ENCODE measurements at regions not wholly inside any gene's neighbourhood (a gene's known extent, or its start where the extent isn't known, plus 50 kb on each side); places are given as distances from the start of the nearest gene placed in this dataset.
"Not testable (repeated sequence)": the region's sequence is repeated elsewhere in the genome, so short reads cannot be mapped to it uniquely, and the experiment has no call there.

DNA sequence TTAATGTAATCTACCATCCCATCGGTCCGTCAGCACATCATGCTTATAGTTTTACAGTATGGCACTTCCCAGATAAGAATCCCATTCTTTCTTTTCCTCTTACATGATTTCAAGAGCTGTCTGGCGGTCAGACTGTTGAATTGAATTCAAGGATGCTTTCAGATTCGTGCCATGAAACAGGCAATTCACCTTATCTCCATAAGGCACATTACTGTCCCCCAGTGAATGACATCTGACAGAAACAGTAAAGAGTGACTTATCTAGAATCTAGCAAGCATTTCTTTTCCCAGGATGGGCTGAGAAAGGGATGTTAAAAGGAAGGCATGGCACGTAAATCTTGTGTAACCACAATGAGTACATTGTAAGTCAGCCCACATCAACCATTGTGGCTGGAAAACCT lies 61.1 kb upstream of the SEM1 start:
- DNase-seq: no peak

DNA sequence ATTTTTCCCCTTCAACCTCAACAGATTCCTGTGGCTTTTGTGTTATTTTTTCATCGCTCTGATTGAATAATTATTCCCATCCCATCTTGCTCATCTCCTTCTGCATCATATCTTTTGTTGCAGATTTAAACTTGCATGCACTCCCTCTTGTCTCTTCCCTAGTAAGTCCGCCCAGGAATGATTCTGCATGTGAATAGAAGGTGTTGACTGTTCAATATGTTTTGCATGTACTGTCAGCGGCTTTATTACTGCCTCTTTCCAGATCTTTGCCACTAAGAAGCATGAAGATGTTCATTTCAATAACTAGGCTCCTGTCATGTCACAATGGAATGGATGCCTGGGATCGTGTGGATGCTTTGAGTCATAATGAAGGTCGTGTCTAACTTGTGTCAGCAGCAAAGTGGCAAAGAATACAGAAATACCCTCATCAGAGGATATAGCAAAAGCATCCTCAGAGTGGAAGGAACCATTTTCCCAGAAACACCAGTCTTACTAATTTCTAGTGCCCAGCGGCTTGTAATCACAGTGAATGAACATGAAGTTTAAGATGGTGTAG lies 62.6 kb upstream of the SEM1 start:
- DNase-seq: no peak

DNA sequence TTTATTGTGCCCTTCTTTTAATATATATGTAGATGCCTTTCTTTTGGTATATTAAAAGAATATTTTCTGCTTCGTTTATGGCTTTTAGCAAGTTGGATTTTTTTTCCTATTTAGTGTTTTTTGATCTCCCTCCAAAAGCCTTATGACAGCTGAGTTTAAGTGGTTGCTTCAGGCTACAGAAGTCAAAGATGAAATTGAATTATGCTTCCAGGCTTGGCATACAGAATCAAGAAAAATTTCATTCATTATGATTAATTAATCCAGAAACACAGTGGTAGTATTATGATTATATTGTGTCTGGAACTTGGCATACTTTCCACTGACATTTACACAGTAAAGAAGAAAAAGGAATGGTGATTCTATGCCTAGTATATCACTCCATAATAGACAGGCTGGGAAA lies 63.8 kb upstream of the SEM1 start:
- DNase-seq: no peak

DNA sequence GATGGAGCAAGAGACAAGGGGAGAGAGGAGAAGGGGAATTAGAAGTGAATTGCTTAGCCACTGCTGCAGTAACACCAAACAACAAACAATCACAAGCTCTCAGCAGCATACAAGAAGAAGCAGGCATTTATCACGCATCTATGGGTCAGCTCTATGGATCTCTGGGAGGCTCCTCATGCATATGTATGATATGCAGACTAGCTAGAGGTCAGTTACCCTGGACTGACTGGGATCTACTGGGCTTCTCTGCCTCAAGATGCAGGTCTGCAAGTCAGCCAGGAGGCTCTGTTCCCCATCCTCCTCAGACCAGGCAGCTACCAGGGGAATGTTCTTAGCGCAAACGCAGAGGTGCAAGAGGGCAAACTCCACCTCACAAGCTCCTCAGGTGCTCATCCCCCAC lies 64.7 kb upstream of the SEM1 start:
- DNase-seq: no peak

DNA sequence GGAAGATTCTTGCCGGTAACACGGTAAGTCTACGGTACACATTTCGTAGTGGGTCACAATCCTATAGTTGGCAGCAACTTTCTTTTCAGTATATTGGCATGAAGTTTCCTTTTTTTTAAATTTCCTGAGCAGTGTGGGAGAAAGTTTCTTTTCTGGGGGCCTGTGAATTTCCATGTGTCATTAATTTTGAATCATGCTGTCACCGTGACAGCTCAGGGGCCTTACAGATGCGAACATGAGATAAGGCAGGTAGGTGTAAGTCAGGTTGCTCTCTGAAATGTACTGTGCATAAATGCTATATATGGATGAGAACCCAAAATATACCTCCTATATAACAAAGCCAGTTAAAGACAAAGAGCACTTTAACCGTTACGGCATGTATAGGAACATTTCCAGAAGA lies 65.4 kb upstream of the SEM1 start:
- no peak for DNase-seq

DNA sequence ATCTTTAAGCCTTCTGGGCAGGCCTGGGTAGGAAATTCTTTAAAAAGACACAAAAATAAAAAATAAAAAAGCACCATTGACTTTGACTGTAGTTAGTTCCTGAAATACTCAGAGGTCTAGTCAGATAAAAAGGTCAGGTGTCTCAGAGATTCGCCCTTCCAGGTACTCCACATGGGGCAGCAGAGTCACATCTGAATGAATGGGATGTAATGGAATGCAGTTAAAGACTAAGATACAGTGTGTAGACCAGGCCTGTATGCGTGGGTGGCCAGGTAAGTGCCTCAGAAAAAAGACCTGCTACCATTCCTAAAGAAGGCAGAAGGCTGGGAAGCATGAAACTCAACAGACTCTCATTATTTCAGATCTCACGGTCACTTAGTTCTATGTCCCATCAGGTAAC lies 68.6 kb upstream of the SEM1 start:
- no peak for DNase-seq

DNA sequence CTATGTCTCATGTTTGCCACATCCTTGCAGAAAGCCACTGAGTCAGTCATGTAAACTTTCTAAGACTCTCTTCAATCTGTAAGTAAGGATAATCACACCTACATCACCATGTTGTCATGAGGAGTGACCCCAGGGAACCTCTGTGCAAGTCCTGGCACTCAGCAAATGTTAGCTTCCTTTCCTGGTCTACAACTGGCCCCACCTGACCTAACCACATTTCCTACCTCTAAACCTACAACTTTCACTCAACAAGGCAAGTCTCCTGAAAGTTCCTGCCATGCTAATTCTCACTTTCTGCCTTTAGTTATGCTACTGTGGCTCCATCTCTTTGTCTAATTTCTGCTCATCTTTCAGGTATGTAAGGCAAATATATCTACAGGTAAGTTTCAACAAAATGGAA lies 72.3 kb upstream of the SEM1 start:
- DNase-seq: no peak

DNA sequence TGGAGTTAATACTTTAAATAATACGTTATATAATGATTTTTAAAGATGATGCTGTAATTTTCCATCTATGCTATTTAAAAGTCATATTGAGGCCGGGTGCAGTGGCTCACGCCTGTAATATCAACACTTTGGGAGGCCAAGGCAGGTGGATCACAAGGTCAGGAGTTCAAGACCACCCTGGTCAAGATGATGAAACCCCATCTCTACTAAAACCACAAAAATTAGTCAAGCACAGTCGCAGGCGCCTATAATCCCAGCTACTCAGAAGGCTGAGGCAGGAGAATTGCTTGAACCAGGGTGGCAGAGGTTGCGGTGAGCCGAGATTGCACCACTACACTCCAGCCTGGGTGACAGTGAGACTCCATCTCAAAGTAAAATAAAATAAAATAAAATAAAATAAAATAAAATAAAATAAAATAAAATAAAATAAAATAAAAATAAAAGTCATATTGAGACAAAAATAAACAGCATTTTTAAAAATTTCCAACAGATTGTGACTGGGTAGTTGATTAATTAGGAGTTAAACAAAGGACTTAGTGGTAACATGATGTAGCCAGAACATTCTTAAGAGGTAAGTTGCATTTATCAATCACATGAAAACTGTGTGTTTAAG lies 73.1 kb upstream of the SEM1 start:
- not testable (repeated sequence) for DNase-seq

DNA sequence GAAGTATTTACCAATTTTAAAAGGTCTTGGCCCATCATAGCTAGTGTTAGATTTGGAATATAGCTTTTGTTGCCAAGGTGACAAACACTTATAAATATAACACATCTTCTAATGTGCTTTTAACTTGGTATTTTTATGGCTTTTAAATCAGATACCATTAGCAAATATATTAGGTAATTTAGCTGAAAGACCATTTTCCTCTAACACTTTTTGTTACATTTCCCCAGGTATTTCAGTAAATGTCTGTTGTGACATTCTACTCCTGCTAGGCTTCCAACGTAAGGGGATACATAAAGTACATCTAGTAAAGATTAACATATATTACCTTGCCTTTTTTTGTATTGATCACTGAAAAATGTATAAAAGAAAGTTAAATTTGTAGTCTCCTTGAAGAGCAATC lies 75.0 kb upstream of the SEM1 start:
- no peak for DNase-seq

DNA sequence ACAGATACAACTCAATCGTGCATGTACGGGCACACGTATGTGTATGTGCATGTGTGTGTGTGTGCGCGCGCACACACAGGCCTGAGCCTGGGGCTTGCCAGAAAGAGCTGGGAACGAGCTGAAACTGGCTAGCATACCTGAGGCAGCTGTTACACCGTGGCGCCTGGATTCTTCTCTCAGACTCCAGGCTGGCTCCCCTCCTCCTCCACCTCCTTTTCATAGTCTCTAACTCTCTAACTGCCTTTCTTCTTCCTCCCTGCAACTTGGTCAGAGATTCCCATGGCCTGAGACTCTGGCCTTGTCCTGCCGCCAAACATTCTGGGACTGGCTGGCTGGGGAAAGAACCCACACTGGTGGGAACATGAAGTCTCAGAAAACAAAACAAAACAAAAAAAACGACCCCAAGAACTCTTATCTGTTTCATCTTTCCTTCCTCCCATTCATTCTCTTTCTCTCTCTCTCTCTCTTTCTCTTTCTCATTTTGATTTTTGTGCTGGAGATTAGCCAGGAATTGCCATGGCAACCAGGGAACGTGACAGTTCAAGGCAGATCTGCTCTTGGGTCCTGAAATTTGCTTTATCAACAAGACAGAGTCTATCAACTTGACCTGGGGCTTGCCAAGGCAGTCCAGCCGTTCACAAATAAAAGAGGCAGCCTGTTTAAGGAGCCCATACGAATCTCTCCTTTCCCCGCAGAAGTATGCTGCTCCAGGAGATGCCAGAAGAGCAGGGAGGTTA lies 76.8 kb upstream of the SEM1 start:
- DNase-seq: no peak

DNA sequence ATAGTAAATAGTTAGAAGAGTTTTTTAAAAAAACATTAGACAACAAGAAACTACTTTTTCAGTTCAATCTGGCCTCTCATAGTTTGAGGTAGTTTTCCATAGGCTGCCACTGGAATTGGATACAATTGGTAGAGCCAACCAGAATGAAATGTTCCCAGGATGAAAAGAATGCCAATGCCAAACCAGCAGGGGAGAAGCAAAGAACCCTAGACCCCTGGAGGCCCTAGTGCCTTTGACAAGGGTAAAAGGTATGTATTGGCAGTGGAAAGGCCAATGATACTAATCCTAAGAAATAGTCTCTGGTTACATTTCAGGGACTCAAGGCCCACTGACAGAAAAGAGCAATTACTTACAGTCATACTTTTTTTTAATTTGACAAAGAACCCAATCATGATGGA lies 77.4 kb upstream of the SEM1 start:
- no peak for DNase-seq

DNA sequence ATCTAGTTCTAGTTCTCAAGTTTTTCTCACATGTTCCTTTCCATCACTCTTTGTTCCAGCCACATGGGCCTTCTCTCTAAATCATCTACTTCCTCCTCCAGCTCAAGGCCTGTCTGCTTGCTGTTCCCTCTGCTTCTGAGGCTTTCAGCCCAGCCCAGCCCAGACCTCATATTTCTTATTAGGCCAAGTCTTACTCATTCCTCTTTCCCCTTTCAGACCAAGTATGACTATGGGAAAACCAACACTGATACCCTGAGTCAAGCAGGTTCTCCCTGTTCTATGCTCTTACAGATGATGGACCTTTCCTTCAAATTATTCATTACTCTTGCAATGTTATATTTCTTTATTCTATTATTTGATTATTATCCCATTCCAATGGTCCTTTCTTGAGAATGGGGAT lies 80.3 kb upstream of the SEM1 start:
- DNase-seq: no peak

DNA sequence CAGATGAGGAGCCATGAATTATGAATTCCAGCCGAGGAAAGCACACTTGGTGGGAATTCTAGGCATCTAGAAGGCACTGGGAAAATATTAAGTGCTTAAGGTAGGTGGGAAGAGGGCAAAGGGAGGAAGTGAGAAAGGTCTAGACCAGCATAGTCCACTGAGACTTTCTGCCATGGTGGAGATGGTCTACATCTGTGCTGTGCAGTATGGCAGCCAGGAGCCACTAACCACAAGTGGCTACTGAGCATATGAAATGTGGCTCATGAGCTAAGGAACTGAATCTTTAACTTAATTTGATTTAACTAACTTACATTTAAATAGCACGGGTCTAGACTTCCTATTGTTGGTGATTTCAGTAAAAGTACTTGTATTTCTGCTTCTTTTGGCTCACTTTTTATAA lies 82.5 kb upstream of the SEM1 start:
- no peak for DNase-seq

DNA sequence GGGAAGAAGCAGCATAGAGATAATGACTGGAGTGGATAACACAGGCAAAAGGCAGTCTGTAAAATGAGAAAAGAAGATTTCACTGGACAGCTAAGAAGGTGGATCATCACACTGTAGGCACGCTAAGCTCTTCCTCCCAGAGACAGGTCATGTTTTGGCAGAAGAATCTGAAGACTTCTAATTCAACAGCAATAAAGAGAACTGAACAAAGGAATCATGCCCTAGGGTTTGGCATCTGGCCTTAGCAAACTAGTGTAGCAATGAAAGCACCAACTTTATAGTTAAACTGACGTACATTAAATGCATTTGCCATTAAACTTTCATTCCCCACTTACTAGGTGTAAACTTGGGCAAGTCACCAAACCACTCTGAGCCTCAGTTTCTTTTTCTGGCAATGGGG lies 84.4 kb upstream of the SEM1 start:
- DNase-seq: no peak

DNA sequence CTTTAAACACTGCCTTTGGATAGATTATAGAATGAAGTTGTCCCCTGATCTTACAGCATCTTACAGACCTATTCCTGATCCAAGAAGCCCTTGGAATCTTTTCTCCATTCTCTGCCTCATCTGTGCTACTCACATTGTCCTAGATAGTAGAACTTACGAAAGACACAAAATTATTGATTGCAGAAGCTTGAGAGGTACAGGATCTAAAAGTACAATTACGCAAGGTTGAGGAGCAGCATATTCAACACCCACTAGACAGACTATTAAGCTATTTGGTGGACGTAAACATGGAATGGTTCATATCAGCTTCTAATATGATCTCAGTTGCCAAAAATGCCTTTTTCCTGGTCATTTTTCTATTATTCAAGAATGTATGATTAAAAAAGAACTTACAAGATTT lies 90.5 kb upstream of the SEM1 start:
- DNase-seq: no peak

DNA sequence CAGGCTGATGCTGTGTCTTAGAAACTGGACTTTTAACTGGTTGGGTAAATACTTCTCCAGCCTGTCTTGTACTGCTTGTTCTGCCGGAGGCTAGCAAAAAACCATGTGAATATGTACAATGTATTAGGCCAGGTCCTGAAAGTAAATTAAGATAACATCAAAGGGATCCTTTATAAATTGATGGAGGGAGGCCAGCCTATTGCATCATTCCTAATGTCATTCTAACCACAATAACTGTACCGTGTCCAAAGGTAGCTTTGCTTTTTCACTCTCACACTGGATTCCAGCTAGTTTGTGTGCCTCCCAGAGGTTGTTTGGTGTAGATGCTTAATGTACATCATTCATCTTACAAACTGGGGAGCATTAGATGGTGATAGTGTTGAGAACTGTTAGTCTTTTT lies 91.2 kb upstream of the SEM1 start:
- DNase-seq: no peak

DNA sequence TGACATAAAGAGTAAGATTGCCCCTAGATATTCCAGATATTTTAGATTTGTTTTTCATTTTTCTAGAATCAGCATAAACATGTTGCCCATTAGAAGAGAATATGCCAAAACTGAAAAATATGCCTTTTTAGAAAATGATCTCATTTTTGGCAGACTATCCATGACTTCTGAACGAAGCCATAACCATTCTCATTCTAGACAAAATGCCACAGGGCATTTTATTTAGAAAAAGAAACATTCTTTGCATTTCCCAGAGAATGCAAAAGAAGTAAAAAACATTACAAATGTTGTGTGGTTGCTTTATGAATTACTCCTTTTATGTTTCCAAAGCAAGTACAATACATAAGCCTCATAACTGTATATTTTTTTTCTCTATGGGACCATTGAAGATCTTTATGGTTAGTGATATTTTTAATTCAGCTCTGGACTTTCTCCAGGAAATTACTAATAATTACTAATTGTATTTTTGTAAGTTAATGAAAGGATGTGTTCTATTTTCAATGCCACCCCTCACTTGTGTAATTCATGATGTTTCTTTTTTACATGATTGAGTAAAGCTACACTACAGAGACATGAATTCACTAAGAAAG lies 109.6 kb upstream of the SEM1 start:
- DNase-seq: no peak

DNA sequence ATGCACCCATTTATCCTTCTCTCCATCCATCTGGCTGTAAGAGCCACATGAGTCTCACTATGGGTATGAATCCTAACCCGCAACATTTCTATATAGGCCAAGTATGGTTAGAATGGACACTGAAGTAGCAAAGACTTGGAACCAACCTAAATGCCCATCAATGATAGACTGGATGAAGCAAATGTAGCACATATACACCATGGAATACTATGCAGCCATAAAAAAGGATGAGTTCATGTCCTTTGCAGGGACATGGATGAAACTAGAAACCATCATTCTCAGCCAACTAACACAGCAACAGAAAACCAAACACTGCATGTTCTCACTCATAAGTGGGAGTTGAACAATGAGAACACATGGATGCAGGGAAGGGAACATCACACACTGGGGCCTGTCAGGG lies 111.5 kb upstream of the SEM1 start:
- DNase-seq: not testable (repeated sequence)

DNA sequence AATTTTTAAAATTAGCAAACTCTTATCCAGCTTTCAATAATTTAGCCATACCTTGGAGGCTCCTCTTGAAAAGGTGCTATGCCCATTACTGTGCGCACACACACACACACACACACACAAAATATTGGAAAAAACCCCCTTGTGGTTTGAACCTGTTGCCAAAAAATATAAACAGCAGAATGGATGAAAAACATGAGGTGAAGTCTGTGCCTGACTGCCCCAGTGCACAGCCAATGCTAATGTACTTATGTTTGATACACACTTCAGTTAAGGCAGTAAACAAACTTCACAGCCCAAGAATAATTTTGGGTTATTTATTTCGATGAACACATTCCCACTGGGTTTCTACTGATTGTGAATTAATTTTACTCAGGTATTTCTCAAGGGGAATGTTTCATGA lies 113.2 kb upstream of the SEM1 start:
- DNase-seq: no peak

DNA sequence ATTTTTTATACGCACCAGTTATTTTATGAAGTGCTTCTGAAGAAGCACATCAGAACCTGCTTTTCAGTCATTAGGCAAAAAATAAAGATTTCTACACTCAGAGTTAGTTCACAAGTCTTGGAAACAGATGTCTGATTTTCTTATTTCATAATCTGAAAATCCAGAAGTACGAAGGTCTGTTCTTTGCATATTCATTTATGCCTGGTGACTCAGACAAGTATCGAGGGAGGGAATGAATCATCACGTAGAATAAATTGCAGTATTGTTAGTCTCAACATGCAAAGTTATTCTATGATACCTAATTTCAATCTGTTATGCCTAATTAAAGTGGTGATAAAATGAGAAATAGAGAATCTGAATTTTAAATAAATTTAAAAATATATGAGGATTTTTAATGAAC lies 113.6 kb upstream of the SEM1 start:
- DNase-seq: peak; percentile 7

DNA sequence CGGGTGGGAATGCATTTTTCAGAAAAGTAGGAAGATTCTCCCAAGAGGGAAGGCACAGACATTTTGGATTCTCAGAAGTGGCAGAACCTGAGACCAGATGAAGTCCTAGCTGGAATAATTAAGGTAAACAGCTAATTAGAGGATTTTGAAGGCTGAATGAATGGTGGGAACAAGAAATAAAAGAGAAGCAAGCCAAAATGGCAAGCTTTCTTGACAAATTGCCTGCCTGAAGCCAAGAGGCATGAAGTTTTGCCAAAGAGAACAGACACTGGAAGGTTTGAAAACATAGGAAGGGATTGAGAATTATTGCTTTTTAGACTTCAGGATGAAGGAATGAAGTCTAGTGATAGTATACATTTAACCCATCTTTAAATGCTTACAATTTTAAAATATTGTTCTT lies 115.0 kb upstream of the SEM1 start:
- no peak for DNase-seq

DNA sequence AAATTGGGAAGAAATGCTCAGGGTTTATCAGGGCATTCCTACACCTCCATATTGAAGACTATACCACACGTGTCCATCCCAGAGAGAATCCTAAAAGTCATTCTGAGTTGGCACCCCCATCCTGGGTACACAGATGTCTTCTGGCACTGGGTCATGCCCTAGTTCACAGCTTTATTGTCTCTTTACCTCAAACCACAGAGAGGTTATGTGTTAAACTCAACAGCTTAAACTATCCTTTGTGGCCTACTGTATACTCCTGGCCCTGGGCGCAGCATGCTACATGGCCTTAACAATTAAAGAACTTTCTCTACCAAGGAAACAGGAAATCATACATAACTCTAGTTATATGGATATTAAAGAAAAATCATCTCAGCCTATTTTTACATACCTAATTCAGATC lies 115.6 kb upstream of the SEM1 start:
- no peak for DNase-seq

DNA sequence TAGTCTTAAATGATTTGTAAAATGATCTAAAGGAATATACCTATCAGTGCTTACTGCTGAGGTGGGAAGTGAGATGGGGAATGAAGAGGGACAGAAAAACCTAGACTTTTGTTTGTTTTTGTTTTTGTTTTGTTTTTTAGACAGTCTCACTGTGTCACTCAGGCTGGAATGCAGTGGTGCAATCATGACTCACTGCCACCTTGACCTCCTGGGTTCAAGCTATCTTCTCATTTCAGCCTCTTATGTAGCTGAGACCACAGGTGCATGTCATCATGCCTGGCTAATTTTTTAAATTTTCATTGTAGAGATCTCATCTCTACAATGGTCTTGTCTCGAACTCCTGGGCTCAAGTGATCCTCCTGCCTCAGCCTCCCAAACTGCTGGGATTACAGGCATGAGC lies 116.4 kb upstream of the SEM1 start:
- DNase-seq: no peak

DNA sequence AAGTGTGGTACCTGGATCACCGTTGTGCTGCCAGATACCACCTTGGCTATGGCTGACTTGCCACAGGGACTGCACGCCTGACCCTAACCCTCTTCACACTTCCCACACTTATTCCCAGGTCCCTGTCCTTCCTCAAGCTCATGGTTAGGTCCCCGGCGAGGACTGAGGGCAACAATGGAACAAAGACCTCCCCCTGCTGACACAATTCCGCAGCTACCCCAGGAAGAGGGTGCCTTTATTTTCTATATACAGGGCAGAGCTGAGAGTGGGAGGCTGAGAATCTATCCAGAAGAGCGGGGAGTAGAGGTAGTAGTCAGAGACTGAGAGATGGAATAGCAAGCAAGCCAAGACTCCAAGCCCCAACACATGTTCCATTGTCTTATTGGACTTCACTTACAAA lies 118.1 kb upstream of the SEM1 start:
- DNase-seq: no peak

DNA sequence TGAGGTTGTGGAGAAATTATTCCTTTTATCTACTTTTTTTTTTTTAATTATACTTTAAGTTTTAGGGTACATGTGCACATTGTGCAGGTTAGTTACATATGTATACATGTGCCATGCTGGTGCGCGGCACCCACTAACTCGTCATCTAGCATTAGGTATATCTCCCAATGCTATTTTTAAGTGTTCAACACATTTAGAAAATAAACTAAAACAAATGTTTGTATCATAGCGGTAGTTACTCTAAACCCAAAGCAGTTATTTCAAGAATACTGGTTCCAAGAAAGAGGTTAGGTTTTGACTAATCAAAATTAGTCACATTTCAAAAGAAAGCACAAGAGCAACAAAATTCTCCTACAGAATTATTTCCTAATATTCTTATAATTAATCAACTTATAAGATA lies 119.5 kb upstream of the SEM1 start:
- DNase-seq: not testable (repeated sequence)
